ENCODE measurements at regions not wholly inside any gene's neighbourhood (a gene's known extent, or its start where the extent isn't known, plus 50 kb on each side); places are given as distances from the start of the nearest gene placed in this dataset.

DNA sequence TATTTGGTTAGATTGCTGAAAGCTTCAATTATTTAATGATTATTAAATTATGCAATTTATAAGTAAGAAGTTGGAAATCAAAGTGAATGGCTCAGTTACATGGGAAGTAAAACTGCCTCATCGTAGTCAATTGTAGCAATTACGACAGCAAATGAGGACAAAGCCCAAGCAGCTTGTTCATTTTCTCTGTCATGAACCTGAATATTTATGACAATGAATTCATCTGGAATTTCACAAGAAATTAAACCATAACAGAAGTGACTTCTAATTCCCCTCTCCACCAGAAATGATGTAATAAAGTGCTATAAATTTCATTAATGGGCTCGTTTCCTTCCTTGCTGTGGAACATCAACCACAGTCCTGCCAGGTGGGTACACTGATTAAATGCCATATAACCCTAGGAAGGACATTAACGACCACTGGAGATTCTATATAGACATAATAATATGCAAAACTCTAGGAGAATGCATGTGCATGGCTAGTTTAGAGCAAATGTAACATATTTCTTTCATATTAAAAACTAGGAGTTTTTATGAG, 273.8 kb upstream of the DCBLD2 start:
- DNase-seq: no peak

DNA sequence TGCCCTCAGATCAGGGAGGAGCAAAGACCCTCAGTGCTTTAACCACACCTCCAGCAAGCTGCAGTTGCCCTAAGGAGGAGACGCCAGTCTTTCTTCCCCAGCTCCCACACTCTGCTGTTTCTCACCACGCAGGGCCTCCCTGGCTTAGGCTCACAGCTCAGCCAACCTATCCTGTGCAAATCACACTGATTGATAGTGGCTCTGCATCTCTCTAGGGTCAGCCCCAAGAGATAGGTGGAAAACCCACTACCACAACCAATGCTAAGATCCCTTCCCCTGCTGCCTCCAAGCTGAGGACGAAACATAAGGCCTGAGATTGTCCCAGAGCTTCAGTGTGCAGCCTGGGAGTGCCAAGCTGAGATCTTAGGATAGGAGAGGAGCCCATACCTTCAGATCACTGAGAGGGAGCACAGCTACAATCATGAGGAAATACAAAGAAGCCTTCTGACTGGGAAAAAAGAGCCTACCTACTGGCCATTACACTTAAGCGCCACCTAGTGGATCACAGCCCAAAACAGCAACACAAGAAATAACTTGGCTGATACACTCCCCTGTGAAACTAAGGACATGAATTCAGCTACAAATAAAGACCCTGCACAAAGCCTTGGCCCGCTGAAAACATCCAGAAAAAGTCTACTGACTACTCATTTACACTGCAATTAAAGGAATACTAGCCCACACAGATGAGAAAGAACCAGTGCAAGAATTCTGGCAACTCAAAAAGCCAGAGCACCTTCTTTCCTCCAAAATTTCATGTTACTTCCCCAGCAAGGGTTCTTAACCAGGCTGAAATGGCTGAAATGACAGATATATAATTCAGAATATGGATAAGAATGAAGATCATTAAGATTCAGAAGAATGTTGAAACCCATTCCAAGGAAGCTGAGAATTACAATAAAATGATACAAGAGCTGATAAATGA, 271.5 kb upstream of the DCBLD2 start:
- peak; percentile 54 for DNase-seq

DNA sequence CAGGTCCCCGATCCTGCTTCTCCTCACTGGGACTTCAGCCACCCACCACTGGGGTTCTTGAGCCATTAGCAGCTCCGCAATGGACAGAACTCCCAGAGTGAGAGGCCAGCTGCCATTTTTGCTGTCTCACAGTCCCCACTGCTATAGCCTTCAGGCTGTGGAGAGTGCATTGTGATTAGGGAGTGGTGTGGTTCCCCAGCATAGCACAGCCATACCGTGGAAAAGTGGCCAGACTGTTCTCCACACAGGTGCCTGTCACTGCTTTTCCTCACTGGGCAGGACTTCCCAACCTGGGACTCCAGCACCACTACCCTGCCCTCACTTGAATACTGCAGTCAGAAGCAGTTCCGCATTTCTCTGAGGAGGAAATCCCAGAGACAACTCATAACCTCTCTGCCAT, 270.3 kb upstream of the DCBLD2 start:
- no peak for DNase-seq

DNA sequence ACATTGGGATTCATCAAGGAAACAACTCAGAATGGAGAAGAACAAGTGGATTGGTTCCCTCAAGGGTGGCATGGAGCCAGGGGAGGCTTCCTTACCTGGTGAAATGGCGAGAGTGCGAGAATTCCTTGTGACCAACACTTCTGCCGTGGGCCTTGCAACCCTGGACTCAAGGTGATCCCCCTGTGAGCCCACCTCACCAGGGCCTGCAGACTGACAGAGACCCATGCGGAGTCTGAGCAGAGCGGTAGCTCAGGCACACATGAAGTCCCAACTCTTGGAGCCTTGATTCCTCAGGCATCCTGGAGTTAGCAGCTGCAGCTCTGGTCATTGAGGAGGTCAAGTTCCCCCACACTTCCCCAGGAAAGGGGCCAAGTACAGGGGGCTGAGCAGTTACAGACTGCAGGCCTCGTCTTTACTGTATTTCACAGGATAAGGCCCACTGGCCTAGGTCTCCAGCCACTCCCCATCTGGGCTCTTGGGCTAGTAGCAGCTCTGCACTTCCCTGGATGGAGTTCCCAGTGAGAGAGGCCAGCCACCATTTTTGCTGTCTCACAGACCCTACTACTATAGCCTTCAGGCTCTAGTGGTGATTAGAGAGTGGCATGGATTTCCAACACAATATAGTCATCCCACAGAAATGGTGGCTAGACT, 269.5 kb upstream of the DCBLD2 start:
- no peak for DNase-seq

DNA sequence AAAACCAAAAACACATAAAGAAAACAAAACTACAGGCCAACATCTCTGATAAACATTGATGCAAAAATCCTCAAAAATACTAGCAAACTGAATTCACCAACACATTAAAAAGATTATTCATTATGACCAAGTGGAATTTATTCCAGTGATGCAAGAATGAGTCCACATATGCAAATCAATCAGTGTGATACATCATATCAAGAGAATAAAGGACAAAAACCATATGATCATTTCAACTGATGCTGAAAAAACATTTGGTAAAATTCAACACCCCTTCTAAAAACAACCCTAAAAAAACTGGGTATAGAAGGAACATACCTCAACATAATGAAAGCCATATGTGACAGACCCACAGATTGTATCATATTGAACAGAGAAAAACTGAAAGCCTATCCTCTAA, 265.6 kb upstream of the DCBLD2 start:
- DNase-seq: no peak

DNA sequence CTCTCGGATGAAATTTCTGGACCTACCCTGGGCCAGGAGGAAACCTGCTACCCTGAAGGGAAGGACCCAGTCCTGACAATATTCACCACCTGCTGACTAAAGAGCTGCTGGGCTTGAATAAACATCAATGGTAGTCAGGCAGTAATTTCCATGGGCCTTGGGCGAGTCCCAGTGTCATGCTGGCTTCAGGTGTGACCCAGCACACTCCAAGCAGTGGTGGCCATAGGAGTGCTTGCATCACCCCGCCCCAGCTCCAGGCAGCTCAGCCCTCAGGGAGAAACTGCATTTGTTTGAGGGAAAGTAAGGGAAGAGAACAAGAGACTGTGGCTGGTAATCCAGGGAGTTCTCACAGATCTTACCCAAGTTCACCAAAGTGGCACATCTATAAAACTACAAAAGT, 261.8 kb upstream of the DCBLD2 start:
- DNase-seq: no peak

DNA sequence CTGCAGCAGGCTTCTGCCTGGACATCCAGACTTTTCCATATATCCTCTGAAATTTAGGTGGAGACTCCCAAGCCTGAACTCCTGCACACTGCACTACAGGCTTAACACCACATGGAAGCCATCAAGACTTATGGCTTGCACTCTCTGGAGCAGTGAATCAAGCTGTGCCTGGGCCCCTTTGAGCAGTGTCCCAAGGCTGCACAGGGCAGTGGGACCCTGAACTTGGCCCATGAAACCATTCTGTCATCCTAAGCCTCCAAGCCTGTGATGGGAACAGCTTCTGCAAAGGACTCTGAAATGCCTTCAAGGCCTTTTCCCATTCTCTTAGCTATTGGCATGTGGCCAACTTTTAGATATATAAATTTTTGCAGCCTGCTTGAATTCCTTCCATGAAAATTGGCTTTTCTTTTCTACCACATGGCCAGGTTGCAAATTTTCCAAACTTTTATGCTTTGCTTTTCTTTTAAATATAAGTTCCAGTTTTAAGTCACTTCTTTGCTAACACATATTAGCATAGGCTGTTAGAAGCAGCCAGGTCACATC, 257.8 kb upstream of the DCBLD2 start:
- no peak for DNase-seq

DNA sequence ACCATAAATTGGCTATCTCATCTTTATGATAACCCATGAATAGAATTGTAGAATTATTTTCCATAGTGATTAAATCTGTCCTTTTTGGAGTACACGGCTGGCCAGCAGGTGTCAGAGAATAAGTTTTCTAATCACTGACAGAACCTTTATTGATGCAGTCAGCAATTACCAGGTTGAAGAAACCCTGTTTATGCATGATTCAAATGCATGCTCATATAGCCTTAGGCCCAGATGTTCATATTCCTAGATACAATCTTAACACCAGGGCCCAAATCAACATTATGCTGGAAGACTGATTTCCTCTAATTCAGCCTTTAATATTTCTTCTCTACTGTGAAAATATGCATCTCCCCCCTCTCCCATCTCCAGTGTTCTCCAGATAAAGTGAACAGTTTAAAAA, 243.5 kb upstream of the DCBLD2 start:
- DNase-seq: no peak

DNA sequence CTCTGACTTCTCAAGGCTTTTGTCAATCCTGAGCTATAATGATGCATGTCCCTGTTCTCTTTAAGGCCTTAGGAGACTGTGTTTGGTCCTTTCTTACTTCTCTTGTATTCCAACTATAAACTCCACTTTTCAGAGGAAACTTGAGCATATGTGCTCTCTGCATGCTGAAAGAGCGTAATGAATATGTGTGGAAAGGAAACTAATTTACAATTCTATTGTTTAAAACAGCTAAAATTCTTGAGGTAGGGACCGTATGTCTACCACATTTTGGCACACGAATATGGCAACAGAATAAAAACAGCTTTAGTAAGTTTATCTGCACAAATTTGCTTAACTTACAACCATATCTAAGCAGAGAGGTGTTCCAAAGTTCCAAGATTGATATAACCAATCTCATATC, 242.0 kb upstream of the DCBLD2 start:
- no peak for DNase-seq

DNA sequence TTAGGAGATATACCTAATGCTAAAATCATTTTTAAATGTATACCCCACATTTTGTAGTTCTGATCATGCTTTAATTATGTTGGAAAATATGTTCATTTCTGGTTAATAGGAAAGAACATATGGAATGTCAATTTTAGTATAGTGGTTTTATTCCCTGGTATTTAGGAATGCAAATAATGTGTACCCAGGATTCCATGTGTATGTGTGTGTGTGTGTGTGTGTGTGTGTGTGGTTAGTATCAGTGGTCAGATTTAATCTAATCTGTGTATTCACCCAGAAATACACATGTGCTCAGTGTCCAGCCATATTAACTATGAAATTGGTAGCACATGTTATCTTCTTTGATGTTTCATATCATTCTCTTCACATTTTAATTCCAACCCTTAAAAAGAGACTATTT, 233.5 kb upstream of the DCBLD2 start:
- no peak for DNase-seq

DNA sequence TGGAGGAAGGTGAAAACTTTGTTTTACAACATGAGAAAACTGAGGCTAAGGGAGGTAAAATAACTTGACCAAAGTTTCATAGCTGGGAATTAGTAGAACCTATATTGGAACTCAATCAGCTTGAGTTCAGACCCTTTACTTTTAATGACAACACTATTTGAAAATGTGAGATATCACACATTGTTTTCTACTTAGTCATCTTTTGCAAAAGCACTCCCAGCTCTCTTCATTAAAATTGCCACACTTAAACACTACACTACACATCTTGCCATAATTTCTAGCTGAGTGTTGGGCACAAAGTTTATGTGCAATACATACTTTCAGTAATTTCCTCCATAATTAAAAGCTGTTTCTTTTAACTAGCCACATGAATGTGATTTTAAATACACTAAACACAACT, 230.4 kb upstream of the DCBLD2 start:
- DNase-seq: no peak

DNA sequence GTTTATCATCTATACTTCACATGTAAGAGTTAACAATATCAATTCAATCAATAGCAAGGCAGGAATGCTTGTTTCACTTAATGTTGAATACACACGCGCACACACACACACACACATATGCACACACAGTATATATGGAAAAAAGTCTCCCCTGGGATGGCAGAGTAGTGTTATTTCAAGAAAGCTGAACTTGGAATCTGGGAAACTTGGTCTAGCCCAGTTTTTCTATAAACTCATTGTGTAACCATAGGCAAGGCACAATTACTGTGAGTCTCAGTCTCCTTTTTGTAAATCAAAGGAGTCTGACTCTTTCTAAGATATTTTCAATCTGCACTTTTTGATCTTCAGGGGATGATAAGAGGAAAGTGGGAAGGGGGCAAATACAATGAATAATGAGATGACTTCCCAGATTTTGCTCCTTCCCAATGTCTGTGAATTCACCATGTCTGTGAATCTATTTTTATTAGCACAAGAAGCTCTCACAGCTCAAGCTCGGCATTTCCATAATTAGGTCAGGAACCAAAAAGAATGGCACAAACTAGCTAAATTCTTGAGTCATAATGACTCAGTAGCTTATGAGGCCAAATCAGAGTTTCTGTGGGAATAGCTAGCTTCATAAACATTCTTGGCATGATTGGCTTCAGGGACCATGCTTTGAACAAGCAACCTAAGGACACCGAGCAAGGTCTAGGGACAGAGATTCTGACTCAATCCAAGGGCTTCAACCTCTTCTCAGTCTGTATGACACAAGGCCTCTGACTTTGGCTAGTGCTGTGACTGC, 227.4 kb upstream of the DCBLD2 start:
- DNase-seq: no peak

DNA sequence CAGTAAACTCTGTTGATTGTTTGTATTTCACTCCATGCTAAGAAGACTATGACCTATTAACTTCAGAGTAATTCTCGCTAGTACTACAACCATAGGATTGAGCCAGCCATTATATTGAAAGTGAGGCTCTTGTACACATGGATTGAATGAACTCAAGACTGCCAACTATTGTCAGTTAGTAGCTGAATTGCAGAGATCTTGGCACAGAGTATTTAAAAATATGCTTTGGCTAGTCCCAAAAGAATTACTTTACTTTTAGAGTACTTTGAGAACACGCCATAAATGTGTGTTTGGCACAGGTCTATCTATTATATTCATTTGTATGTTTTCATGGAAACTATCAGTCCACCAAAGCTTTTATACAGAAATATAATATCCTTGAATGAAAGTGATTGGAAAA, 226.7 kb upstream of the DCBLD2 start:
- DNase-seq: no peak

DNA sequence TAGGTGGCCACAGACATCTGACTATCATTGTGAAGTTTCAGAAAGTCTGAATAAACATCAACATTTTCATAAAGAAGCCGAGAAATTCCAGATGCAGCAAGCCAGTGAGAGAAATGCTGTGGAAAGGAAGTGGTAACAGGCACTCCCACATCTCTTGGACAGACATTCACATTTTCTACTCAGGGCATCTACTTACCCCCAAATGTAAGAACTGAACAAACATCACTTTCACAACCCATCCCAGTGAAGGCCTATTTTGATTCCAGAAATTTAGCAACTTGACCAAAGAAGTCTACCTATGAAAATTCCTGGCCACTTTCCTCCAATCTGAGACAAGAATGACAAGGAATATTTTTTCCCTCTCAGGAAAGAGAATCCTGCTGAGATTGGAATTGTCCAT, 224.8 kb upstream of the DCBLD2 start:
- no peak for DNase-seq

DNA sequence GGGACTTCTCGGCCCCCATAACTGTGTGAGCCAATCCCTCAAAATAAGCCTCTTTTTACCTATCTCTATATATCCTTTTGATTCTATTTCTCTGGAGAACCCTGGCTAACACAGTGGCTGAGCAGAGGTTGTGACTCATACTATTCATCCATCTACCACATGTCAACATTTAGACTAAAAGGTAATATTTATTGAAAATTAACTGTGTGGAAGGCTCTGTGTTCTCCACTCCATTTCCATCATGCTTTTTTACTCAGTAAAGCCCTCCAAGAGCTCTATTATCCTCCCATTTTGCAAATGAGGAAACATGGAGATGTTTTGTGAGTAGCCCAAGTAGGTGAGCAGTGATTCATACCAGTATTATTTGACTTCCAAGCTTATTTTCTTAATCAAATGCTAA, 217.9 kb upstream of the DCBLD2 start:
- DNase-seq: no peak

DNA sequence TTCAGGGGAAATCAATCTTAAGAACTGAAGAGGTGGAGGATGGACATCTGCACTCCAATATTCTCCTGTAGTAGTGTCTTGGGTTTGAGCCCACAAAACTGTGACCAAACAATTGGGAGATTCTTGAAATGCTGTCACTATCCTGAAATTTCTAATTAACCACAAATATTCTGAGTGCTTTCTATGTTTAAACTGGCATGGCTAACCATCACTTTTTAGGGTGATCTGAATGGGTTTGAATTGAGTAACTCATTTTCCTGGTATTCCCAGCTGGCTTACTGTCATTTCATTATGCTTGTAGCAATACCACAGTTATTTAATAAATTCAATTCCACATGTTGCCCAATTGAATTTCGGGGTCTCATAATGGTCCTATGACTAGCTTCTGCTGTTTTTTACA, 216.9 kb upstream of the DCBLD2 start:
- DNase-seq: no peak

DNA sequence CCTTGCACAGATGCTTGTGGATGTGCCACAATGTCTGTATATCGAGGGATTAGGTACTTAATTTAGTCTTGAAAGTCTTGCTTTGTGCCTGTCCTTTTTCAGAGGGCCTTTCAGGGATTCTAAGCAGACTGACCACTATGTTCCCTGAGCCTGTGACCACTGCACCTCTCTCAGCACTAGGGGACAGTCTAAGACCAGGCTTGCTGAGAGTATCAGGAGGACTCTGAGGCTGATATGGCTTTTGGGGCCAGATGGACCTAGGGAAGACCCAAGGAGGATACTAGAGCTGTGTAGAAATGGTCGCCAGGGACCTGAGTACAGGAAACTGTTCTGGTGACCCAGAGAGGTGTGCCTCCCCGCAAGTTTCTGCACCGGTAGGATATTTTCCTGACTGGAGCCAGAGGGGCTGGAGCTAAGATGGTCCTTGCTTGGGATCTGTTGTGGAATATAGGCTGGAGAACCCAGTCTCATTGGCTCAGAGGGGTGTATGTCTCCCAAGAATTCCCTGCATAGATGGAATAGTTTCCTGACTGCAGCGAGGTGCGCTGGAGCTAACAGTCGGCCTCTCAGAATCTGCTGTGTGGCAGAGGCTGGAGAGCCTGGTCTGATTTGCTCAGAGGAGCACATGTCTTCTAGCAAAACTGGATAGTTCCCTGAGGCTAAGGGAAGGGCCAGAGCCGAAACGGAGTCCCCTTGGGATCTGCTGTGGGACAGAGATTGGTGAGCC, 213.2 kb upstream of the DCBLD2 start:
- no peak for DNase-seq

DNA sequence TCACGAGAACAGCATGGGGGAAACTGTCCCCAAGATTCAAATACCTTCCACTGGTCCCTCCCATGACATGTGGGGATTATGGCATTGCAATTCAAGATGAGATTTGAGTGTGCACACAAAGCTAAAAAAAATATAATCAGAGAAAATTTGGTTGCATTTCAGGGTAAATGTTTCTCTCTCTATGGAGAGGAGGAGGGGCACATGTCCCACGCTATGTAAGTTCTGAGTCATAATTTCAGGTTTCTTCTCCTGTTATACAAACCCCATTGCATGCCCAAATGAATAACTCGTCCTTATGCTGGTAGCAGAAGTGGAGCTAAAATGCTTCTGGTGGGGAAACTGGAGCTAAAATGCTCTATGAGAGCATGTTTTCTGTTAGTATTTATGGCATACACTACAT, 209.7 kb upstream of the DCBLD2 start:
- no peak for DNase-seq

DNA sequence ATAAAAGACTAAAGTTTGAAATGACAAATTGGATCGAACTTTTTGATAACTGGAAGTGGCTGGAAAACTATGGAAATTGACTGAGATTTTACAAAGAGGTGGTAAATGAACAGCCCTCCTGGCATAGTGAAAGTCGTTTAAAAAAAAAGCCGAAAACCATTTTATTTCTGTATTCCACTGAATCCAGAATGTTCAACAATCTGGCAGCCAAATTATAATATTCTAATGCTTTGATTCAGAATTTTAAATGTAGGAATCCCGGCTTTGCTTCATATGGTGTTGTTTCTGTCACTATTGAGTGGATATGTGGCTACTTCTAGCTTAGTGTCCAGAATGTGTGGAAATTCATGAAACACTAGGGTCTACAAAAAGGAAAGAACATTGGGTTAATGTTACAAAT, 208.9 kb upstream of the DCBLD2 start:
- DNase-seq: no peak

DNA sequence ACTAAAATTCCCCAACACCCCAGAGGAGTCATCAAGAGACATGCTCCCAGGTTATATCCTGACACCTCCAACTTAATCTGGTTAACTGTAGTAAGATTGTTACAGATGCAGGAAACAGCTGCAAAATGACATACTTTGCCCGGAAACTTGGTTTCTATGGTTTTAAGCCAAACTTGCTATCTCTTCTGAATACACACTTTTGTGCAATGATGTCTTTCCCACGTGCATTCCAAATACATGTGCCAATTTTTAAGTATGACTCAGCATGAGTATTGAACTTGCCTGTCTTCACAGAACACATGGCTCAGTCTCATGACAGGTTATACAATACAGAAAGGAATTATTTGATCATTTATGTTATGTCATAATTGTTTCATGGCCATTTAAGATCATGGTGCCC, 207.0 kb upstream of the DCBLD2 start:
- no peak for DNase-seq

DNA sequence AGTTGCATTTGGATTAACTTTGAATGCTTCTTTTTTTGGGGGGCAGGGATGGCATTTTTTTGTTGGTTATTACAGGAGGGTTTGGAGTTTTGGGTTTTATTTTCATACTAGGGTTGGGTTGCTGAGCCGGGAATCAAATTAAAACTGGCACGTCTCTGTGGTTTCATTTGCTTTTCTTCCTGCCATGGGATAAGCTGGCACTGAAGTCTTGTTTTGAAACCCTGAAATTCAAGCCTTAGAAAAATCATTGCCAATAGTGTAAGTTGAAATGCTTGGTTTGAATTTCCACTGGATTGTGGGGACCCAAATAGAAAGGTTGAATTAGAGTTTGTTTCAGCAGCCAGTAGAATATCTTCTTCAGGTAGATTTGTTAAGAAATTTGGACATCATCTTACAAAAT, 193.1 kb upstream of the DCBLD2 start:
- DNase-seq: no peak

DNA sequence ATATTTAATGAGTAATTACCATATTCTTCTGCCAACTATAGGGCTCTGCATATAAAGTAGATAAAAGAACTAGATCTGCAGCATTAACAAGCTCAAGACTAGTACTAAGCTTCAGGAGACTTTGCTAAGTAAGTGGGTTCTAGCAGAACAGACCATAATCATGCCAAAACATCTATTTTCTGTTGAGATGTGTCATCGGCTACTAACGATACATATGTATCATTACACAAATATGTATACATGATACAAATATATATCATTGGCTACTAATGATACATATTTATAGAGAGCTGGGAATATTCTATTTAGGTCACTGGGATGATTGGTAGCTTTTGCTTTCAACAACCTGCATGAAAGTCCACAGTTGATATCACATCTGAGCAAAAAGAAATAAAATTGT, 185.8 kb upstream of the DCBLD2 start:
- DNase-seq: no peak

DNA sequence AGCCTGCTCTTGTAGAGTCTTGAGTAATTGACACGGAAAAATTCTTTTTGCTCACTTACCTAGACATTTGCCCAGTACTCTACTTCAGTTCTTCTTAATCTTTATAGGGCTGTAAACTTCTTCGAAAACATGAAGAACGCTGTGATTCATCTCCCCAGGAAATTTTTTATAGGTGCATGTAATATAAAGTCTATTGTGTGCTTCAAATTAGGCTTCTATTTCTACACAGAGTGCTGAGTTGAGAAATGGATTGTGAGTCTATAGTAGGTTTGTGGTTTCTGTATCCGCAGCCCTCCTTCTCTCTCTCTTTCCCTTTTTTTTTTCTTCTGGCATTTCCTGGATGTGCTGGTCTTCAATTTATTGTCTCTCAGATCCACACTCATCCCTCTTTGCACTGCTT, 183.3 kb upstream of the DCBLD2 start:
- DNase-seq: no peak
